ENCODE measurements at regions not wholly inside any gene's neighbourhood (a gene's known extent, or its start where the extent isn't known, plus 50 kb on each side); places are given as distances from the start of the nearest gene placed in this dataset.

GRCh38 chr2:204328373-204328772, 216.9 kb upstream of the PARD3B start:
- no peak overlapping the region for H3K4me3 ChIP-seq (ENCODE audit: low read length)
- no peak for DNase-seq (ENCODE audit: low read depth, low spot score)

GRCh38 chr2:204329016-204329415, 216.3 kb upstream of the PARD3B start:
- DNase-seq (ENCODE audit: low read depth, low spot score): no peak
- no peak overlapping the region for H3K4me3 ChIP-seq (ENCODE audit: low read length)

- no peak for DNase-seq (ENCODE audit: low read depth, low spot score)
- no peak overlapping the region for H3K4me3 ChIP-seq (ENCODE audit: low read length)
Measured at GRCh38 chr2:204329532-204329931, 215.7 kb upstream of the PARD3B start.

GRCh38 chr2:204331180-204331579, 214.1 kb upstream of the PARD3B start:
- no peak for DNase-seq (ENCODE audit: low read depth, low spot score)
- H3K4me3 ChIP-seq (ENCODE audit: low read length): no peak overlapping the region

GRCh38 chr2:204331988-204332387, 213.3 kb upstream of the PARD3B start:
- H3K4me3 ChIP-seq (ENCODE audit: low read length): no peak overlapping the region
- no peak for DNase-seq (ENCODE audit: low read depth, low spot score)

- DNase-seq (ENCODE audit: low read depth, low spot score): no peak
- H3K4me3 ChIP-seq (ENCODE audit: low read length): no peak overlapping the region
Measured at GRCh38 chr2:204332706-204333105, 212.6 kb upstream of the PARD3B start.

GRCh38 chr2:204333861-204334260, 211.4 kb upstream of the PARD3B start:
- DNase-seq (ENCODE audit: low read depth, low spot score): no peak
- H3K4me3 ChIP-seq (ENCODE audit: low read length): no peak overlapping the region

GRCh38 chr2:204335451-204336058, 209.7 kb upstream of the PARD3B start:
- no peak for DNase-seq (ENCODE audit: low read depth, low spot score)
- H3K4me3 ChIP-seq (ENCODE audit: low read length): no peak overlapping the region

- DNase-seq (ENCODE audit: low read depth, low spot score): no peak
Measured at GRCh38 chr2:204336153-204336744, 209.0 kb upstream of the PARD3B start.

GRCh38 chr2:204337638-204338037, 207.6 kb upstream of the PARD3B start:
- DNase-seq (ENCODE audit: low read depth, low spot score): no peak
- no peak overlapping the region for H3K4me3 ChIP-seq (ENCODE audit: low read length)

More at GRCh38 chr2:204336153-204336744, 209.0 kb upstream of the PARD3B start:
- H3K4me3 ChIP-seq (ENCODE audit: low read length): no peak overlapping the region

- DNase-seq (ENCODE audit: low read depth, low spot score): no peak
- no peak overlapping the region for H3K4me3 ChIP-seq (ENCODE audit: low read length)
Measured at GRCh38 chr2:204339212-204339715, 206.0 kb upstream of the PARD3B start.

- no peak for DNase-seq (ENCODE audit: low read depth, low spot score)
- H3K4me3 ChIP-seq (ENCODE audit: low read length): no peak overlapping the region
Measured at GRCh38 chr2:204340511-204340910, 204.8 kb upstream of the PARD3B start.

GRCh38 chr2:204341887-204342276, 203.4 kb upstream of the PARD3B start:
- DNase-seq (ENCODE audit: low read depth, low spot score): no peak
- H3K4me3 ChIP-seq (ENCODE audit: low read length): no peak overlapping the region

GRCh38 chr2:204343685-204344084, 201.6 kb upstream of the PARD3B start:
- H3K4me3 ChIP-seq (ENCODE audit: low read length): no peak overlapping the region
- no peak for DNase-seq (ENCODE audit: low read depth, low spot score)

GRCh38 chr2:204344119-204344518, 201.2 kb upstream of the PARD3B start:
- H3K4me3 ChIP-seq (ENCODE audit: low read length): no peak overlapping the region
- no peak for DNase-seq (ENCODE audit: low read depth, low spot score)

GRCh38 chr2:204346906-204347305, 198.4 kb upstream of the PARD3B start:
- DNase-seq (ENCODE audit: low read depth, low spot score): no peak
- no peak overlapping the region for H3K4me3 ChIP-seq (ENCODE audit: low read length)

- DNase-seq (ENCODE audit: low read depth, low spot score): no peak
- no peak overlapping the region for H3K4me3 ChIP-seq (ENCODE audit: low read length)
Measured at GRCh38 chr2:204353823-204354222, 191.5 kb upstream of the PARD3B start.

- no peak for DNase-seq (ENCODE audit: low read depth, low spot score)
- no peak overlapping the region for H3K4me3 ChIP-seq (ENCODE audit: low read length)
Measured at GRCh38 chr2:204354442-204354856, 190.8 kb upstream of the PARD3B start.

- no peak for DNase-seq (ENCODE audit: low read depth, low spot score)
- no peak overlapping the region for H3K4me3 ChIP-seq (ENCODE audit: low read length)
Measured at GRCh38 chr2:204355688-204356087, 189.6 kb upstream of the PARD3B start.

GRCh38 chr2:204356151-204356641, 189.1 kb upstream of the PARD3B start:
- DNase-seq (ENCODE audit: low read depth, low spot score): no peak
- no peak overlapping the region for H3K4me3 ChIP-seq (ENCODE audit: low read length)

- DNase-seq (ENCODE audit: low read depth, low spot score): no peak
- H3K4me3 ChIP-seq (ENCODE audit: low read length): no peak overlapping the region
Measured at GRCh38 chr2:204357286-204357685, 188.0 kb upstream of the PARD3B start.

Measured in Jurkat, Clone E6-1 (cell line).